ENCODE measurements at regions not wholly inside any gene's neighbourhood (a gene's known extent, or its start where the extent isn't known, plus 50 kb on each side); places are given as distances from the start of the nearest gene placed in this dataset.
"Not testable (repeated sequence)": the region's sequence is repeated elsewhere in the genome, so short reads cannot be mapped to it uniquely, and the experiment has no call there.

- FAIRE-seq, result no peak
These were observed 224.3 kb downstream of the ANAPC1 start for GRCh38 chr2:111659361-111660333.

- FAIRE-seq, result no peak
These were observed 223.2 kb downstream of the ANAPC1 start for GRCh38 chr2:111660811-111661210.

- FAIRE-seq, result no peak
These were observed 222.6 kb downstream of the ANAPC1 start for GRCh38 chr2:111661286-111661940.

- no peak for FAIRE-seq
These were observed 221.8 kb downstream of the ANAPC1 start for GRCh38 chr2:111662039-111662770.

GRCh38 chr2:111662771-111663470, 221.1 kb downstream of the ANAPC1 start:
- no peak for FAIRE-seq

GRCh38 chr2:111663471-111664274, 220.3 kb downstream of the ANAPC1 start:
- FAIRE-seq, result no peak

GRCh38 chr2:111664275-111664850, 219.6 kb downstream of the ANAPC1 start:
- FAIRE-seq, result no peak

- no peak for FAIRE-seq
These were observed 219.0 kb downstream of the ANAPC1 start for GRCh38 chr2:111665011-111665410.

- FAIRE-seq, result no peak
These were observed 218.4 kb downstream of the ANAPC1 start for GRCh38 chr2:111665551-111666116.

- no peak for FAIRE-seq
These were observed 217.8 kb downstream of the ANAPC1 start for GRCh38 chr2:111666160-111666559.

GRCh38 chr2:111667001-111667400, 217.0 kb downstream of the ANAPC1 start:
- FAIRE-seq, result no peak

- no peak for FAIRE-seq
These were observed 216.3 kb downstream of the ANAPC1 start for GRCh38 chr2:111667542-111668273.

- no peak for FAIRE-seq
These were observed 215.7 kb downstream of the ANAPC1 start for GRCh38 chr2:111668274-111668616.

GRCh38 chr2:111668741-111669140, 215.3 kb downstream of the ANAPC1 start:
- FAIRE-seq, result no peak

- no peak for FAIRE-seq
These were observed 213.9 kb downstream of the ANAPC1 start for GRCh38 chr2:111669928-111670695.

GRCh38 chr2:111670776-111671175, 213.2 kb downstream of the ANAPC1 start:
- FAIRE-seq, result no peak

- FAIRE-seq, result no peak
These were observed 212.4 kb downstream of the ANAPC1 start for GRCh38 chr2:111671426-111672150.

GRCh38 chr2:111672641-111673040, 211.4 kb downstream of the ANAPC1 start:
- FAIRE-seq, result not testable (repeated sequence)

GRCh38 chr2:111673526-111673925, 210.5 kb downstream of the ANAPC1 start:
- no peak for FAIRE-seq
